ENCODE measurements at regions not wholly inside any gene's neighbourhood (a gene's known extent, or its start where the extent isn't known, plus 50 kb on each side); places are given as distances from the start of the nearest gene placed in this dataset.

GRCh38 chr5:6216471-6217075, 161.8 kb downstream of the MED10 start:
- Histone ChIP-seq H2AFZ (ENCODE audit: low read length) (no peak overlapping the region), H3K79me2 (ENCODE audit: insufficient read depth, low read length) (no peaks in the 10 kb centered on the region), H3K4me2 (ENCODE audit: low read length) (no peak overlapping the region), H3K27ac (ENCODE audit: low read depth, low read length, poor library complexity, severe bottlenecking) (no peak overlapping the region), H3K9ac (ENCODE audit: low read length) (no peak overlapping the region), H3K27me3 (ENCODE audit: insufficient read depth, low read length) (no peaks in the 10 kb centered on the region), H3K36me3 (ENCODE audit: insufficient read depth, low read length) (no peaks in the 10 kb centered on the region), H4K20me1 (ENCODE audit: insufficient read depth, low read length) (no peaks in the 10 kb centered on the region), H3K9me3 (ENCODE audit: low read length) (no peaks in the 10 kb centered on the region), H3K9me2 (ENCODE audit: low read depth, low read length) (no peaks in the 10 kb centered on the region), H3K4me1 (ENCODE audit: insufficient read depth, low read length, severe bottlenecking) (no peaks in the 10 kb centered on the region), H3F3A (ENCODE audit: insufficient read depth, low read length) (no peaks in the 10 kb centered on the region), H3K4me3 (ENCODE audit: low read depth, low read length, poor library complexity, severe bottlenecking) (no peak overlapping the region)
- TF ChIP-seq CTCF (IDR thresholded peaks at IDR 0.05; ENCODE audit: low read length) (no peak), EZH2 (IDR thresholded peaks at IDR 0.05; ENCODE audit: borderline replicate concordance, low read length) (no peak)

GRCh38 chr5:6215891-6216290, 162.5 kb downstream of the MED10 start:
- no peaks in the 10 kb centered on the region for H3K9me2 ChIP-seq (ENCODE audit: low read depth, low read length)
- TF ChIP-seq EZH2 (IDR thresholded peaks at IDR 0.05; ENCODE audit: borderline replicate concordance, low read length), result no peak
- no peak for TF ChIP-seq CTCF (IDR thresholded peaks at IDR 0.05; ENCODE audit: low read length)
- H2AFZ ChIP-seq (ENCODE audit: low read length), result no peak overlapping the region
- no peaks in the 10 kb centered on the region for H3K36me3 ChIP-seq (ENCODE audit: insufficient read depth, low read length)
- H3K9ac ChIP-seq (ENCODE audit: low read length), result no peak overlapping the region
- H3K4me3 ChIP-seq (ENCODE audit: low read depth, low read length, poor library complexity, severe bottlenecking), result no peak overlapping the region
- H3K4me1 ChIP-seq (ENCODE audit: insufficient read depth, low read length, severe bottlenecking), result no peaks in the 10 kb centered on the region
- no peaks in the 10 kb centered on the region for H3K79me2 ChIP-seq (ENCODE audit: insufficient read depth, low read length)
- H3K4me2 ChIP-seq (ENCODE audit: low read length), result no peak overlapping the region
- no peaks in the 10 kb centered on the region for H3K27me3 ChIP-seq (ENCODE audit: insufficient read depth, low read length)
- H3K9me3 ChIP-seq (ENCODE audit: low read length), result no peaks in the 10 kb centered on the region
- H3F3A ChIP-seq (ENCODE audit: insufficient read depth, low read length), result no peaks in the 10 kb centered on the region
- H3K27ac ChIP-seq (ENCODE audit: low read depth, low read length, poor library complexity, severe bottlenecking), result no peak overlapping the region
- H4K20me1 ChIP-seq (ENCODE audit: insufficient read depth, low read length), result no peaks in the 10 kb centered on the region

GRCh38 chr5:6212244-6212643, 166.1 kb downstream of the MED10 start:
- Histone ChIP-seq H3K79me2 (ENCODE audit: insufficient read depth, low read length) (no peaks in the 10 kb centered on the region), H4K20me1 (ENCODE audit: insufficient read depth, low read length) (no peaks in the 10 kb centered on the region), H3K9me2 (ENCODE audit: low read depth, low read length) (no peaks in the 10 kb centered on the region), H3K9ac (ENCODE audit: low read length) (no peak overlapping the region), H3F3A (ENCODE audit: insufficient read depth, low read length) (no peaks in the 10 kb centered on the region), H3K27me3 (ENCODE audit: insufficient read depth, low read length) (no peaks in the 10 kb centered on the region; the same call in 1 of the 2 replicates), H3K36me3 (ENCODE audit: insufficient read depth, low read length) (no peaks in the 10 kb centered on the region), H2AFZ (ENCODE audit: low read length) (no peak overlapping the region), H3K9me3 (ENCODE audit: low read length) (no peaks in the 10 kb centered on the region), H3K27ac (ENCODE audit: low read depth, low read length, poor library complexity, severe bottlenecking) (no peak overlapping the region), H3K4me2 (ENCODE audit: low read length) (no peak overlapping the region), H3K4me1 (ENCODE audit: insufficient read depth, low read length, severe bottlenecking) (no peaks in the 10 kb centered on the region), H3K4me3 (ENCODE audit: low read depth, low read length, poor library complexity, severe bottlenecking) (no peak overlapping the region)
- no peak for TF ChIP-seq EZH2 (IDR thresholded peaks at IDR 0.05; ENCODE audit: borderline replicate concordance, low read length)
- TF ChIP-seq CTCF (IDR thresholded peaks at IDR 0.05; ENCODE audit: low read length), result no peak
